ENCODE measurements at regions not wholly inside any gene's neighbourhood (a gene's known extent, or its start where the extent isn't known, plus 50 kb on each side); places are given as distances from the start of the nearest gene placed in this dataset.

DNA sequence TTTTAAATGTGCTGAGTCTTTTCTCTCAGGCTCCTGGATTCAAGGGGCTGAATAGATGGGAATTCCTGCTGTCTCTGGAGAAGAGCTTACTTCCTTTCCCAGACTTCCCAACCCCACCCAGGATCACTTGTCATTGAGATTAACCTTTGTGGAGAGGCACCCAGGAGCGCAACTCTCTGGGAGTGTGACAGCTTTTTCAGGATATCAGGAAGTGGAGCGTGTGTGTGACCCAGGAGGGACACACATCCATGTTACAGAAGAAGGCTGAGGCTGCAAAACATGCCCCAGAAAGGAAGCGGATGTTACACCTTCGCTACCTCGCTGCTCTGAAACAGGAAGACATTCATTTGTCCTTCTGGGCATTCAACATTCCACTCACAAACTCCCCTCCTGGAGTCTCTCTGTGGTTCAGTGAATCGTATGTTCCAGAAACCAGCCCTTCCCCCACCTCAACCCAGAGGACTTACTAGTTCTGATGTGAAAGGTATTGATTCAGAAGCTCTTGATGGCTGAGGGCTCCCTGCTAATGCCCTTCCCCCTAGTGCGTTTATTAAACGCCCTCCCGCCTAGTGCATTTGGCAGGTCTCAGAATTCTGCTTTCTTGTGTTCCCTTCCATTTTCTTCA, 523.9 kb downstream of the TNS1 start:
- TF ChIP-seq, protein P1, sequence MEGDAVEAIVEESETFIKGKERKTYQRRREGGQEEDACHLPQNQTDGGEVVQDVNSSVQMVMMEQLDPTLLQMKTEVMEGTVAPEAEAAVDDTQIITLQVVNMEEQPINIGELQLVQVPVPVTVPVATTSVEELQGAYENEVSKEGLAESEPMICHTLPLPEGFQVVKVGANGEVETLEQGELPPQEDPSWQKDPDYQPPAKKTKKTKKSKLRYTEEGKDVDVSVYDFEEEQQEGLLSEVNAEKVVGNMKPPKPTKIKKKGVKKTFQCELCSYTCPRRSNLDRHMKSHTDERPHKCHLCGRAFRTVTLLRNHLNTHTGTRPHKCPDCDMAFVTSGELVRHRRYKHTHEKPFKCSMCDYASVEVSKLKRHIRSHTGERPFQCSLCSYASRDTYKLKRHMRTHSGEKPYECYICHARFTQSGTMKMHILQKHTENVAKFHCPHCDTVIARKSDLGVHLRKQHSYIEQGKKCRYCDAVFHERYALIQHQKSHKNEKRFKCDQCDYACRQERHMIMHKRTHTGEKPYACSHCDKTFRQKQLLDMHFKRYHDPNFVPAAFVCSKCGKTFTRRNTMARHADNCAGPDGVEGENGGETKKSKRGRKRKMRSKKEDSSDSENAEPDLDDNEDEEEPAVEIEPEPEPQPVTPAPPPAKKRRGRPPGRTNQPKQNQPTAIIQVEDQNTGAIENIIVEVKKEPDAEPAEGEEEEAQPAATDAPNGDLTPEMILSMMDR (IDR thresholded peaks at IDR 0.05), result no peak
- no peak for TF ChIP-seq POLR2A (IDR thresholded peaks at IDR 0.05)
